HG03045 (cell line): ENCODE measurements at regions not wholly inside any gene's neighbourhood (a gene's known extent, or its start where the extent isn't known, plus 50 kb on each side); places are given as distances from the start of the nearest gene placed in this dataset.

ENCODE experiments used
- ATAC-seq: cut with Tn5 transposase; IDR thresholded peaks from one replicate; pipeline ENCODE4 v1.9.1; 2021; ENCODE audit warnings: mild to moderate bottlenecking, moderate library complexity; ENCODE audit not compliant: unreplicated experiment

GRCh38 chr5:6029811-6030271, 348.5 kb downstream of the MED10 start:
- ATAC-seq: no peak

GRCh38 chr5:6026766-6027406, 351.5 kb downstream of the MED10 start:
- ATAC-seq: no peak

GRCh38 chr5:6019612-6020011, 358.7 kb downstream of the MED10 start:
- ATAC-seq: no peak

- ATAC-seq: no peak
Measured at GRCh38 chr5:6013506-6013905, 364.8 kb downstream of the MED10 start.

GRCh38 chr5:6011199-6011598, 367.1 kb downstream of the MED10 start:
- no peak for ATAC-seq

GRCh38 chr5:6006838-6007314, 371.5 kb downstream of the MED10 start:
- no peak for ATAC-seq

GRCh38 chr5:6003040-6003825, 375.1 kb downstream of the MED10 start:
- no peak for ATAC-seq

GRCh38 chr5:6000867-6001266, 377.5 kb downstream of the MED10 start:
- ATAC-seq: no peak

GRCh38 chr5:5995819-5996218, 382.5 kb downstream of the MED10 start:
- ATAC-seq: no peak

- no peak for ATAC-seq
Measured at GRCh38 chr5:5986492-5987178, 391.7 kb downstream of the MED10 start.

- no peak for ATAC-seq
Measured at GRCh38 chr5:5985332-5985731, 393.0 kb downstream of the MED10 start.

GRCh38 chr5:5983261-5983980, 394.9 kb downstream of the MED10 start:
- ATAC-seq: no peak

- no peak for ATAC-seq
Measured at GRCh38 chr5:5981562-5981961, 396.8 kb downstream of the MED10 start.

GRCh38 chr5:5980538-5980895, 397.8 kb downstream of the MED10 start:
- no peak for ATAC-seq

- ATAC-seq: no peak
Measured at GRCh38 chr5:5979761-5980537, 398.4 kb downstream of the MED10 start.

GRCh38 chr5:5979377-5979760, 399.0 kb downstream of the MED10 start:
- ATAC-seq: no peak

GRCh38 chr5:5978501-5979376, 399.6 kb downstream of the MED10 start:
- no peak for ATAC-seq

GRCh38 chr5:5971203-5971602, 407.1 kb downstream of the MED10 start:
- no peak for ATAC-seq

GRCh38 chr5:5969942-5970483, 408.3 kb downstream of the MED10 start:
- ATAC-seq: no peak
